ENCODE measurements at regions not wholly inside any gene's neighbourhood (a gene's known extent, or its start where the extent isn't known, plus 50 kb on each side); places are given as distances from the start of the nearest gene placed in this dataset.
A peak's percentile ranks its signal among the peaks of the same experiment; 100 is the strongest.

GRCh38 chr15:66851311-66852063 is 149.5 kb downstream of the SMAD6 start (continued):
- TF ChIP-seq CHD7 (IDR thresholded peaks at IDR 0.05; ENCODE audit: insufficient replicate concordance, low read length) (no peak), POLR2A (IDR thresholded peaks at IDR 0.05; ENCODE audit: control extremely low read depth in 1 of 2, low read depth in 2 of 2, low read length in 2 of 2) (no peak), EZH2 (IDR thresholded peaks at IDR 0.05; ENCODE audit: low read depth, low read length, severe bottlenecking) (no peak), SRF (IDR thresholded peaks at IDR 0.05; ENCODE audit: low read depth, low read length) (peak; percentile 19; the same call in 1 of the 2 replicates), POU5F1 (IDR thresholded peaks at IDR 0.05; ENCODE audit: low read depth, low read length) (no peak), CHD1 (IDR thresholded peaks at IDR 0.05; ENCODE audit: low read depth, low read length) (no peak), MAFK (IDR thresholded peaks at IDR 0.05; ENCODE audit: low read depth, low read length) (no peak), SIRT6 (IDR thresholded peaks at IDR 0.05; ENCODE audit: low read length) (no peak), KDM1A (IDR thresholded peaks at IDR 0.05; ENCODE audit: borderline replicate concordance, low read length) (no peak), E2F6 (IDR thresholded peaks at IDR 0.05) (peak; percentile 33; the same call in 1 of the 2 replicates)
